GM19463 (cell line): ENCODE measurements at regions not wholly inside any gene's neighbourhood (a gene's known extent, or its start where the extent isn't known, plus 50 kb on each side); places are given as distances from the start of the nearest gene placed in this dataset.

ENCODE experiments used
- ATAC-seq: cut with Tn5 transposase; IDR thresholded peaks from one replicate; pipeline ENCODE4 v1.9.1; 2021; ENCODE audit warnings: mild to moderate bottlenecking, moderate library complexity; ENCODE audit not compliant: unreplicated experiment

GRCh38 chr10:14396411-14397048, 65.8 kb upstream of the FRMD4A start:
- no peak for ATAC-seq

GRCh38 chr10:14394179-14394578, 63.5 kb upstream of the FRMD4A start:
- ATAC-seq = no peak

GRCh38 chr10:14391342-14391741, 60.6 kb upstream of the FRMD4A start:
- no peak for ATAC-seq

- ATAC-seq = peak; percentile 92
Measured at GRCh38 chr10:14389981-14390590, 59.4 kb upstream of the FRMD4A start.

DNA sequence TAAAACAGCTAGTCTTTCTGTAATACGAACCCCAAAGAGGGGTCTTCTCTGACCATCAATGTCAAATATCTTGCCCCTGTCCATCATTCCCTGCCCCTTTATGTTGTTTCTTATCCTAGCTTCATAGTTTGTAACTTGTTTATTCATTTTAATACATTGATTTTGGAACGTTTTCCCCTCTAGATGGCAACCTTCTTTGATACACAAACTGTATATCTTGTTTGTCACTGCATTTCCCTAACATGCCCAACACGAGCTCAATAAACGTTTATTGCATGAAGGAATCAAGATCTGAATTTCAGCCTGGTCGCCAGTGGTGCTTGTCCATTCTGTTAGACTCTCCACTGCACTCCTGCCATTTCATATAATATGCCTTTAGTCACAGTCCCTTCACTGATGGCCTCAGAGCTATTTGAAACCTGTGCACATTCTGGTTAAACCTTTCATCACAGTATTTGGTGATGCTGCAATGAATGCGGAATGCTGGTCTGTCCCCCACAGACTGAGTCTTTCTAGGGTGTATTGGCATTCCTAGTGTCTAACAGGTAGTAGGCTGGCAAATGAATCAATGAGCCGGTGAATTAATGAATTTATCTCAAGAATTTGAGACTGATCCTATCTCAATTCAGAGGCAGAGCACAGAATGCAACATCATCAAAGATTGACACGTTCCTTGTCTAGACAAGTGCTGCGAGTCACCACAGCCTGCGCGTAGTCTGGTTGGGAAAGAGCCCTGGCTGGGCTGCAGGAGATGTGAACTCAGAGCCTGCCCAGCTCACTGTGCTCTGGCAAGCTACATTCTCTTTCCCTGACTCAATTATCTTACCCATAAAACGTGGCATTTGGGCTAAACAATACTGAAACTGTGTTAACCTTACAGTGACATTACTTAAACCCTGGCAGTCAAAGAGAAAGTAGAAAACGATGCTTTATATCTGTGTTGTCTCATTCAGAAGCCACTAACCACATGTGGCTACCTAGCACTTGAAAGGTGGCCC, 55.2 kb upstream of the FRMD4A start:
- no peak for ATAC-seq

DNA sequence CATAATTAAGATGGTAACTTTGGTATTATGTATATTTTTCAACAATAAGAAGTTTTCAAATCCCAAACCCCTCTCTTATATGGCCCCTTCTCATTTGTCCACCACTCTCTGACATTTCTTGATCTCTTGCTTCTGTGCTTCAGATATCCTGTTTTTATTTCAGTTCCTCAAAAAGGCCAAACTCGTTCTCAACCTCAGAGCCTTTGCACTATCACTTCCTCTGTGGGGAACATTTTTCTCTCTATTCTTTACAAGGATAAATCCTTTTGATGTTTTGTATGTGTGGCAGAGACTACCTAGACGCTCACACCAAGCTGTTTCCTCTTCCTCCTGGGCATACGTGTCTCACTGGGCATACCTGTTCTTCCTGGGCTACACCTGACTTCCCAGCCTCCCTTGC, 54.2 kb upstream of the FRMD4A start:
- no peak for ATAC-seq

GRCh38 chr10:14384116-14384730, 53.5 kb upstream of the FRMD4A start:
- ATAC-seq = no peak

GRCh38 chr10:14383266-14383665, 52.5 kb upstream of the FRMD4A start:
- no peak for ATAC-seq

DNA sequence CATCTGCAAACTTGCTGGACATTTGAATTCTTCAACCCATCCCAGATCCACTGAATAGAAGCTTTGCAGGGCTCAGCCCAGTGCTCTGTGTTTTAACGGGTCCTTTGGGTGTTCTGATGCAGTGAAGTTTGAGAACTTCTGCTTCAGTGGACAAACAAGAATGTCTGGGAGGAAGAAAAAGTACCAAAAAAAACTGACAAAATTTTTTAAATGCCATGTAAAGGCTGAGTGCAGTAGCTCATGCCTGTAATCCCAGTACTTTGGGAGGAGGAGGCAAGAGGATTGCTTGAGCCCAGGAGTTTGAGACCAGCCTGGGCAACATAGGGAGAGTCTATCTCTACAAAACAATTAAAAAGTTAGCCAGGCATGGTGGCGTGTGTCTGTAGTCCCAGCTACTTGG, 51.8 kb upstream of the FRMD4A start:
- no peak for ATAC-seq

GRCh38 chr10:14382022-14382421, 51.3 kb upstream of the FRMD4A start:
- peak; percentile 74 for ATAC-seq

GRCh38 chr10:14381475-14381874, 50.8 kb upstream of the FRMD4A start:
- ATAC-seq = no peak

DNA sequence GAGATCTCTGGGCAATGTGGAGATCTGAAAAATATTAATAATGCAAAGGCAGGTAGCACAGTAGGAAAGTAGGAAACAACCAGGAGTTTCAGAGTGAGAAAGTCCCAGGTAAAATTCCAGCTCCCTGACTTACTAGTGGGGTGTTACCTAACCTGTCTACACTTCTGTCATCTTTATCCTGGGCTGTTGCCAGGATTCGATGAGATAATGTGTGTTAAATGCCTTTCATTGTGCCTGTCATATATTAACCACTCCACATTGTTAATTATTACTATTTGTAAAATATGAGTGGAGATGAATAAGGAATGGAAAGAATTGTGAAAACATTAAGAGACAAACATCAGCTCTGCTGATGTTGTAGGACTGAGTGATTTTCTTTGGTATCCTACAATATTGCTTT, 50.0 kb upstream of the FRMD4A start:
- no peak for ATAC-seq
